Erythroblast (primary cell): ENCODE measurements at regions not wholly inside any gene's neighbourhood (a gene's known extent, or its start where the extent isn't known, plus 50 kb on each side); places are given as distances from the start of the nearest gene placed in this dataset.
"Not testable (repeated sequence)": the region's sequence is repeated elsewhere in the genome, so short reads cannot be mapped to it uniquely, and the experiment has no call there.

Experiments used
- DNase-seq, 2 experiments: peaks; one replicate each; lab custom pipeline; 2025; lab: John Stamatoyannopoulos, UW
- GATA1 ChIP-seq: IDR thresholded peaks from 2 replicates; pipeline ENCODE4 v1.6.1; 2011; ENCODE audit warnings: low read depth, mild to moderate bottlenecking, control low read depth, low read length, moderate library complexity
- POLR2A ChIP-seq: IDR thresholded peaks from 2 replicates; pipeline ENCODE4 v1.6.1; 2011; ENCODE audit warnings: mild to moderate bottlenecking, low read length

GRCh38 chr2:239731998-239732665, 293.0 kb downstream of the NDUFA10 start:
- DNase-seq, result no peak
- TF ChIP-seq GATA1, result no peak
- no peak for TF ChIP-seq POLR2A

- DNase-seq, result no peak
Measured at GRCh38 chr2:239731422-239731821, 293.7 kb downstream of the NDUFA10 start.

GRCh38 chr2:239730897-239731296, 294.2 kb downstream of the NDUFA10 start:
- TF ChIP-seq POLR2A, result no peak
- no peak for TF ChIP-seq GATA1
- DNase-seq, result no peak

More at GRCh38 chr2:239731422-239731821, 293.7 kb downstream of the NDUFA10 start:
- no peak for TF ChIP-seq GATA1
- TF ChIP-seq POLR2A, result no peak

- not testable (repeated sequence) for DNase-seq
Measured at GRCh38 chr2:239730567-239730882, 294.6 kb downstream of the NDUFA10 start.

- TF ChIP-seq GATA1, result no peak
- TF ChIP-seq POLR2A, result no peak
- no peak for DNase-seq
Measured at GRCh38 chr2:239729681-239730566, 295.2 kb downstream of the NDUFA10 start.

GRCh38 chr2:239729151-239729550, 296.0 kb downstream of the NDUFA10 start:
- no peak for DNase-seq
- TF ChIP-seq POLR2A (no peak), GATA1 (no peak)

- TF ChIP-seq GATA1 (no peak), POLR2A (no peak)
- DNase-seq, result no peak
Measured at GRCh38 chr2:239728751-239729150, 296.4 kb downstream of the NDUFA10 start.

- TF ChIP-seq GATA1, result no peak
- no peak for TF ChIP-seq POLR2A
- no peak for DNase-seq
Measured at GRCh38 chr2:239727776-239728600, 297.2 kb downstream of the NDUFA10 start.

GRCh38 chr2:239727182-239727775, 297.9 kb downstream of the NDUFA10 start:
- TF ChIP-seq GATA1 (no peak), POLR2A (no peak)
- DNase-seq, result no peak

- no peak for TF ChIP-seq POLR2A
- no peak for TF ChIP-seq GATA1
- DNase-seq, result no peak
Measured at GRCh38 chr2:239726631-239727181, 298.4 kb downstream of the NDUFA10 start.

GRCh38 chr2:239726091-239726591, 299.0 kb downstream of the NDUFA10 start:
- TF ChIP-seq GATA1 (no peak), POLR2A (no peak)
- no peak for DNase-seq

GRCh38 chr2:239725551-239725890, 299.6 kb downstream of the NDUFA10 start:
- DNase-seq, result no peak
- TF ChIP-seq GATA1 (no peak), POLR2A (no peak)

- TF ChIP-seq GATA1 (no peak), POLR2A (no peak)
- no peak for DNase-seq
Measured at GRCh38 chr2:239724851-239725550, 300.1 kb downstream of the NDUFA10 start.
